Common myeloid progenitor, CD34-positive (primary cell): ENCODE measurements at regions not wholly inside any gene's neighbourhood (a gene's known extent, or its start where the extent isn't known, plus 50 kb on each side); places are given as distances from the start of the nearest gene placed in this dataset.
A peak's percentile ranks its signal among the peaks of the same experiment; 100 is the strongest.

Experiments
- CTCF ChIA-PET: fragments of 350-600 bp; sonication (Branson Sonifier 250); formaldehyde crosslinking; loops from one replicate; lab custom pipeline; 2021; ENCODE audit warnings: antibody characterized with exemption; lab: Charles Lee
- POLR2A ChIA-PET: fragments of 350-600 bp; sonication (Branson Sonifier 250); formaldehyde crosslinking; loops from one replicate; lab custom pipeline; 2021; ENCODE audit warnings: antibody characterized with exemption; lab: Charles Lee
- DNase-seq, 3 donors: peaks; one replicate each; pipeline versions ENCODE4 v3.0.0 to v3.0.0-alpha.2; 2013
- H3K27ac ChIP-seq, 2 experiments: 1 replicate in 1 of 2; 2 replicates in 1 of 2; pipeline ENCODE4 v1.7.0; 2013; ENCODE audit warnings: inconsistent platforms in 2 of 2, low read length in 2 of 2, mild to moderate bottlenecking in 2 of 2, low read depth in 1 of 2, moderate library complexity in 1 of 2; ENCODE audit not compliant: severe bottlenecking in 2 of 2, insufficient read depth in 1 of 2, poor library complexity in 1 of 2
- H3K27me3 ChIP-seq, 5 experiments: replicated peaks in 2 of 5; 1 replicate in 3 of 5; 2 replicates in 2 of 5; pipeline versions ENCODE4 v1.6.1 to v1.7.0; 2013; ENCODE audit warnings: low read length in 4 of 5, mild to moderate bottlenecking in 2 of 5, moderate library complexity in 2 of 5, inconsistent platforms in 1 of 5; ENCODE audit not compliant: insufficient read depth in 5 of 5, control insufficient read depth in 4 of 5
- H3K36me3 ChIP-seq, 4 experiments: 1 replicate in 2 of 4; 2 replicates in 2 of 4; pipeline versions ENCODE4 v1.6.1 to v1.7.0; 2013; ENCODE audit warnings: low read length in 3 of 4, control low read depth in 1 of 4, mild to moderate bottlenecking in 1 of 4; ENCODE audit not compliant: control insufficient read depth in 4 of 4, insufficient read depth in 4 of 4
- H3K4me1 ChIP-seq, 4 experiments: 1 replicate in 3 of 4; 2 replicates in 1 of 4; pipeline versions ENCODE4 v1.6.1 to v1.7.1; 2013; ENCODE audit warnings: low read length in 3 of 4, mild to moderate bottlenecking in 3 of 4, control low read depth in 1 of 4, inconsistent platforms in 1 of 4, moderate library complexity in 1 of 4; ENCODE audit not compliant: control insufficient read depth in 4 of 4, insufficient read depth in 4 of 4; ENCODE audit errors: control extremely low read depth in 1 of 4
- H3K4me3 ChIP-seq, 7 experiments: 1 replicate in 4 of 7; 2 replicates in 3 of 7; pipeline versions ENCODE4 v1.5.1 to v1.7.0; 2013; ENCODE audit warnings: mild to moderate bottlenecking in 7 of 7, low read length in 6 of 7, moderate library complexity in 6 of 7, inconsistent platforms in 2 of 7, low read depth in 2 of 7, control low read depth in 1 of 7; ENCODE audit not compliant: insufficient read depth in 4 of 7, control insufficient read depth in 1 of 7; ENCODE audit errors: extremely low read depth in 1 of 7
- H3K9me3 ChIP-seq, 5 experiments: 1 replicate in 4 of 5; 2 replicates in 1 of 5; pipeline versions ENCODE4 v1.6.1 to v1.7.1; 2013; ENCODE audit warnings: low read length in 4 of 5, mild to moderate bottlenecking in 2 of 5, inconsistent platforms in 1 of 5, low read depth in 1 of 5, moderate library complexity in 1 of 5; ENCODE audit not compliant: control insufficient read depth in 4 of 5, insufficient read depth in 2 of 5; ENCODE audit errors: control extremely low read depth in 1 of 5
- WGBS: methylation state at CpG from one replicate; pipeline ENCODE4 v1.1.5; 2013; ENCODE audit not compliant: insufficient coverage; 5-methylcytosine and 5-hydroxymethylcytosine counted together

- POLR2A ChIA-PET: no interaction called here
Measured at GRCh38 chr4:96598465-96598864, 758.6 kb downstream of the PDHA2 start.

DNA sequence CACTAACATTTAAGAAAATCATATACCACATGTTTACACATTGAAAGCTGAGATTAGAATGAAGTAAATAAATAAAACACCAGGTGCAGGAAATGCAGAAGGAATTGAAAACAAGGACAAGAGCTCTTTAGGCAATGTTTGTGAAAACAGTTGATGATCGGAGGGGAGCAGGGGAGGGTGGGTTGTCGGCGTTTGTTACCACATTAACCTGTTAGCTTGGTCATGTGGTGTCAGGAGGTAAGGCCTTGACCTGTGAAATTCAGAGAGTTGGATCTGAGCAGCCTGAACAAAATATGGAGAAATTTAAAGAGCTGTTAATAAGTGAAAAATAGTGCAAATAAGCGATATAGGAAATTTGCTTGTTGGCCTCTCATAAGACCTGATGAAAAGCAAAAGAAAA is 759.9 kb downstream of the PDHA2 start:
- Histone ChIP-seq H3K27ac (no peak overlapping the region), H3K4me1 (peaks cover 0 to 3% (median 0%) of the 10 kb centered on the region in 4 experiments), H3K9me3 (no peaks in the 10 kb centered on the region), H3K36me3 (no peaks in the 10 kb centered on the region), H3K4me3 (no peak overlapping the region), H3K27me3 (no peaks in the 10 kb centered on the region)
- 100% methylated on average over 3 of the region's 4 CpGs for WGBS
- POLR2A ChIA-PET: no interaction called here
- no peak for DNase-seq
- CTCF ChIA-PET: no interaction called here

More at GRCh38 chr4:96598465-96598864, 758.6 kb downstream of the PDHA2 start:
- no peaks in the 10 kb centered on the region for H3K27me3 ChIP-seq
- no peak overlapping the region for H3K4me3 ChIP-seq
- 100% methylated on average over 2 of the region's 6 CpGs for WGBS
- no peaks in the 10 kb centered on the region for H3K36me3 ChIP-seq
- H3K4me1 ChIP-seq: peaks cover 0 to 3% (median 0%) of the 10 kb centered on the region in 4 experiments
- no peak for DNase-seq
- no peak overlapping the region for H3K27ac ChIP-seq
- no peaks in the 10 kb centered on the region for H3K9me3 ChIP-seq
- CTCF ChIA-PET: no interaction called here

DNA sequence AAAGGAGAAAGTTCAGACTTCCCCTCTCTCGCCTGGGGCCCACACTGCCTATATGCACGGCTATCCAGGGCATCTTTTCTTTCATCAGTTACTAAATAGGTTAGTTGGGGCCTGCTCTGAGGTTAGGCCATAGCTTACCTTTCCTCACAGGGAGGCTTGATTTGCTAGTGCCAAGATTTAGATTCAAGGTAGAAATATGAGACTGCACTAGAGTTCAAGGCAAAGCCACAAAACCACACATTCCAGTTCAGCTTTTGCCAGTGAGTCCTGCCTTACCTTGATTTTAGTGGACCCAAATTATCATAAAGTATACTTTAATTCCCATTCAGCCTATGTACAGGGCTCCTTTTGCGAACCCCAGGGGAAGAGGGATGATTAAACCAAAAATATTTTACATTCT is 762.8 kb downstream of the PDHA2 start:
- ChIA-PET POLR2A (no interaction called here), CTCF (no interaction called here)
- Histone ChIP-seq H3K4me3 (no peak overlapping the region), H3K4me1 (peaks cover 0 to 3% (median 0%) of the 10 kb centered on the region in 4 experiments), H3K9me3 (no peaks in the 10 kb centered on the region), H3K27ac (no peak overlapping the region), H3K27me3 (no peaks in the 10 kb centered on the region), H3K36me3 (no peaks in the 10 kb centered on the region)
- 80% methylated on average over 1 of the region's 3 CpGs for WGBS
- no peak for DNase-seq

DNA sequence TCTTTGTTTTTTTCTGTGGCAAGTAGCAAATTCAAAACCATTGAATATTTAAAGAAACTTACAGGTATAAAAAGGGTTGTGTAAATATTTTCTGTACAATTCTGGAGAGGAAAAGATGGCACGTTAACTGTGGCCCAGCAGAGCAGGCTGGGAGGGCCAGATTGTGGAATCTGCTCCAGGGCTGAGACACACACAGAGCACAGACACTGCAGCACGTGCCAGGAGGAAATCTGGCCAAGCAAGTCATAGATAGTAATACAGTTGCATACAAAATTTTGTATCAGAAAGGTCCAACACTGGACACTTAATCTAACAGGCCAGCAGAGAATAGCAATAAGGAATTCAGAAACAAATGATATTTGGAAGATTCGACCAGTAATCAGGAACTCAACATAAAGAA is 763.7 kb downstream of the PDHA2 start:
- Histone ChIP-seq H3K4me1 (peaks cover 0 to 3% (median 0%) of the 10 kb centered on the region in 4 experiments), H3K36me3 (no peaks in the 10 kb centered on the region), H3K27ac (no peak overlapping the region), H3K27me3 (no peaks in the 10 kb centered on the region), H3K4me3 (no peak overlapping the region), H3K9me3 (no peaks in the 10 kb centered on the region)
- 86% methylated on average over 2 of the region's 3 CpGs for WGBS
- CTCF ChIA-PET: no interaction called here
- peak in 1 of 3 donors; percentile 3 for DNase-seq
- POLR2A ChIA-PET: no interaction called here

- Histone ChIP-seq H3K36me3 (no peaks in the 10 kb centered on the region), H3K4me1 (peaks cover 0 to 3% (median 0%) of the 10 kb centered on the region in 4 experiments), H3K27me3 (no peaks in the 10 kb centered on the region), H3K9me3 (no peaks in the 10 kb centered on the region), H3K4me3 (no peak overlapping the region), H3K27ac (no peak overlapping the region)
- ChIA-PET POLR2A (no interaction called here), CTCF (no interaction called here)
- DNase-seq: no peak
Measured at GRCh38 chr4:96606451-96606850, 766.6 kb downstream of the PDHA2 start.

- POLR2A ChIA-PET: no interaction called here
- H3K4me3 ChIP-seq: no peak overlapping the region
- no peaks in the 10 kb centered on the region for H3K27me3 ChIP-seq
- H3K27ac ChIP-seq: no peak overlapping the region
- no peak for DNase-seq
- WGBS: no CpG with 5 or more reads among the region's 3 CpGs
- no peaks in the 10 kb centered on the region for H3K36me3 ChIP-seq
- CTCF ChIA-PET: no interaction called here
- no peaks in the 10 kb centered on the region for H3K4me1 ChIP-seq
- H3K9me3 ChIP-seq: no peaks in the 10 kb centered on the region
Measured at GRCh38 chr4:96626023-96626422, 786.1 kb downstream of the PDHA2 start.

DNA sequence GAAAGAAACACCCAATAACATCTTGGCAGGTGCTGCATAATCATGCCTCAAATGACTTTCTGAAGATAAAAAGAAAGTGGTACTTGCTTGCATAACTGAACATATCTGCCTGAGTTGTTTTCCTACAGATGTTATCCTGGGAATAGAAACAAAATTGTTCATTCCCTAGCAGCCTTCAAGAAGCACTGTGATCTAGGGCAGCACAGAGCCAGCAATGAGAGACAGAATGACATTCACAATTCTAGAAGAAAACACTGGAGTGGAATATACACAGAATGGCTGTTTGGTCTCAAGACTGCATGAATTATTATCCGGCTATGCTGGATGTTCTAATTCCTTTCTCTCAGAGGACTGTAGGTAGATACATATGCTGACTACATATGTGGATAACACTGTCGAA is 790.9 kb downstream of the PDHA2 start:
- DNase-seq: no peak
- ChIA-PET CTCF (interaction anchor here (1.4 kb wide), 1 partner anchor 74 kb away, joined by 3 read pairs; no protein-coding TSS in a partner anchor), POLR2A (no interaction called here)
- Histone ChIP-seq H3K36me3 (no peaks in the 10 kb centered on the region), H3K9me3 (no peaks in the 10 kb centered on the region), H3K27ac (no peak overlapping the region), H3K4me1 (no peaks in the 10 kb centered on the region), H3K4me3 (no peak overlapping the region), H3K27me3 (no peaks in the 10 kb centered on the region)
- 100% methylated on average over 2 of the region's 2 CpGs for WGBS
